ENCODE measurements at regions not wholly inside any gene's neighbourhood (a gene's known extent, or its start where the extent isn't known, plus 50 kb on each side); places are given as distances from the start of the nearest gene placed in this dataset.

DNA sequence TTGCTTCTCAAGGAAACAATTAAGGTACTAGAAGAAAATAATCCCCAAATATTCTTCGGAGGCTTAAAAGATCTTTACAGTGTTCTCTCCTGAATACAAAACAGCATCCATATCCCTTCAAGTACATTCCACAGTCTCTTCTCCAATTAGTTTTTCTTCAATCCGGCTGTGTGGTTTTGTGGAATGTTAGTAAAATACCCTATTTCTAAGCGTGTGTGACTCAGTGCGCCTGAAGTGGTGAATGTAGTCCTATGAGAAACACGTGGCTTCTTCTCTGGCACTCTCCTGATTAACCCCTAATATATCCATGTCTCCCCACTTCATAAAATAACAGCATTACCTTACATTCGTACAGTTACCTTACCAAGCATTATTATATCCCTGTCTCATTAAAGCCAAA lies 570.2 kb downstream of the ARL4A start (continued):
- TF ChIP-seq, protein P1, sequence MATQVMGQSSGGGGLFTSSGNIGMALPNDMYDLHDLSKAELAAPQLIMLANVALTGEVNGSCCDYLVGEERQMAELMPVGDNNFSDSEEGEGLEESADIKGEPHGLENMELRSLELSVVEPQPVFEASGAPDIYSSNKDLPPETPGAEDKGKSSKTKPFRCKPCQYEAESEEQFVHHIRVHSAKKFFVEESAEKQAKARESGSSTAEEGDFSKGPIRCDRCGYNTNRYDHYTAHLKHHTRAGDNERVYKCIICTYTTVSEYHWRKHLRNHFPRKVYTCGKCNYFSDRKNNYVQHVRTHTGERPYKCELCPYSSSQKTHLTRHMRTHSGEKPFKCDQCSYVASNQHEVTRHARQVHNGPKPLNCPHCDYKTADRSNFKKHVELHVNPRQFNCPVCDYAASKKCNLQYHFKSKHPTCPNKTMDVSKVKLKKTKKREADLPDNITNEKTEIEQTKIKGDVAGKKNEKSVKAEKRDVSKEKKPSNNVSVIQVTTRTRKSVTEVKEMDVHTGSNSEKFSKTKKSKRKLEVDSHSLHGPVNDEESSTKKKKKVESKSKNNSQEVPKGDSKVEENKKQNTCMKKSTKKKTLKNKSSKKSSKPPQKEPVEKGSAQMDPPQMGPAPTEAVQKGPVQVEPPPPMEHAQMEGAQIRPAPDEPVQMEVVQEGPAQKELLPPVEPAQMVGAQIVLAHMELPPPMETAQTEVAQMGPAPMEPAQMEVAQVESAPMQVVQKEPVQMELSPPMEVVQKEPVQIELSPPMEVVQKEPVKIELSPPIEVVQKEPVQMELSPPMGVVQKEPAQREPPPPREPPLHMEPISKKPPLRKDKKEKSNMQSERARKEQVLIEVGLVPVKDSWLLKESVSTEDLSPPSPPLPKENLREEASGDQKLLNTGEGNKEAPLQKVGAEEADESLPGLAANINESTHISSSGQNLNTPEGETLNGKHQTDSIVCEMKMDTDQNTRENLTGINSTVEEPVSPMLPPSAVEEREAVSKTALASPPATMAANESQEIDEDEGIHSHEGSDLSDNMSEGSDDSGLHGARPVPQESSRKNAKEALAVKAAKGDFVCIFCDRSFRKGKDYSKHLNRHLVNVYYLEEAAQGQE (IDR thresholded peaks at IDR 0.05) = no peak

DNA sequence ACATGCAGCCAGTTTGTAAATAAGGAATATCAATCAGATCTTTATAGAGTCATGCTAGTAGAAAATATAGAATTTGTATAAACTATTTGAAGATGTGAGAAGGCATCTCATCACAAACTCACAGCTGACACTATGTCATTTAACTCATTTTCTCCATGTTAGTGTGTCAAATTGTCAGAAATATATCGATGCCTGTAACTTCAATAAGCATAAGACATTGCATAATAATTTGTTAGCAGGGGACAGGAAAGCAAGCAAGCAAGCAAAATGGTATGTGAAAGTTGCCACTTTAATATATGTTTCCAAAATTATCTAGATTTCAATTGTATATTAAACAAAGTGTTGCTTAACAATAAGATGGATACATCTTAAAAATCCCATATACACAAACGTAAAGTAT lies 571.0 kb downstream of the ARL4A start:
- Histone ChIP-seq H3K9me3 (ENCODE audit: control insufficient read depth in 4 of 4, low read length in 3 of 4) (no peaks in the 10 kb centered on the region), H3K27ac (ENCODE audit: low read depth in 1 of 2, low read length in 2 of 2) (no peak overlapping the region), H3K27me3 (ENCODE audit: control insufficient read depth in 4 of 4, insufficient read depth in 4 of 4, low read length in 3 of 4) (no peaks in the 10 kb centered on the region), H3K4me3 (ENCODE audit: low read depth in 1 of 3, low read length in 3 of 3) (no peak overlapping the region), H3K9ac (ENCODE audit: low read depth in 1 of 2, low read length in 2 of 2) (no peak overlapping the region), H3K36me3 (ENCODE audit: control insufficient read depth in 4 of 4, insufficient read depth in 3 of 4, low read depth in 1 of 4, low read length in 3 of 4) (no peaks in the 10 kb centered on the region), H3K4me1 (ENCODE audit: control insufficient read depth in 4 of 4, insufficient read depth in 4 of 4, low read length in 3 of 4) (no peaks in the 10 kb centered on the region)
- DNase-seq (ENCODE audit: low spot score) = no peak
- 89% methylated on average over 2 of the region's 2 CpGs for WGBS
- TF ChIP-seq RAD21 (IDR thresholded peaks at IDR 0.05) = no peak
- TF ChIP-seq, protein P2, sequence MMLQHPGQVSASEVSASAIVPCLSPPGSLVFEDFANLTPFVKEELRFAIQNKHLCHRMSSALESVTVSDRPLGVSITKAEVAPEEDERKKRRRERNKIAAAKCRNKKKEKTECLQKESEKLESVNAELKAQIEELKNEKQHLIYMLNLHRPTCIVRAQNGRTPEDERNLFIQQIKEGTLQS (IDR thresholded peaks at IDR 0.05) = no peak
- no peak for TF ChIP-seq RXRA (IDR thresholded peaks at IDR 0.05)
- TF ChIP-seq, protein P3, sequence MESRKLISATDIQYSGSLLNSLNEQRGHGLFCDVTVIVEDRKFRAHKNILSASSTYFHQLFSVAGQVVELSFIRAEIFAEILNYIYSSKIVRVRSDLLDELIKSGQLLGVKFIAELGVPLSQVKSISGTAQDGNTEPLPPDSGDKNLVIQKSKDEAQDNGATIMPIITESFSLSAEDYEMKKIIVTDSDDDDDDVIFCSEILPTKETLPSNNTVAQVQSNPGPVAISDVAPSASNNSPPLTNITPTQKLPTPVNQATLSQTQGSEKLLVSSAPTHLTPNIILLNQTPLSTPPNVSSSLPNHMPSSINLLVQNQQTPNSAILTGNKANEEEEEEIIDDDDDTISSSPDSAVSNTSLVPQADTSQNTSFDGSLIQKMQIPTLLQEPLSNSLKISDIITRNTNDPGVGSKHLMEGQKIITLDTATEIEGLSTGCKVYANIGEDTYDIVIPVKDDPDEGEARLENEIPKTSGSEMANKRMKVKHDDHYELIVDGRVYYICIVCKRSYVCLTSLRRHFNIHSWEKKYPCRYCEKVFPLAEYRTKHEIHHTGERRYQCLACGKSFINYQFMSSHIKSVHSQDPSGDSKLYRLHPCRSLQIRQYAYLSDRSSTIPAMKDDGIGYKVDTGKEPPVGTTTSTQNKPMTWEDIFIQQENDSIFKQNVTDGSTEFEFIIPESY (IDR thresholded peaks at IDR 0.05) = no peak
- TF ChIP-seq EGR1 (IDR thresholded peaks at IDR 0.05; ENCODE audit: low read depth in 2 of 2) = no peak
- TF ChIP-seq FOXA1 (IDR thresholded peaks at IDR 0.05) = no peak
- TF ChIP-seq HNF4G (IDR thresholded peaks at IDR 0.05) = no peak

DNA sequence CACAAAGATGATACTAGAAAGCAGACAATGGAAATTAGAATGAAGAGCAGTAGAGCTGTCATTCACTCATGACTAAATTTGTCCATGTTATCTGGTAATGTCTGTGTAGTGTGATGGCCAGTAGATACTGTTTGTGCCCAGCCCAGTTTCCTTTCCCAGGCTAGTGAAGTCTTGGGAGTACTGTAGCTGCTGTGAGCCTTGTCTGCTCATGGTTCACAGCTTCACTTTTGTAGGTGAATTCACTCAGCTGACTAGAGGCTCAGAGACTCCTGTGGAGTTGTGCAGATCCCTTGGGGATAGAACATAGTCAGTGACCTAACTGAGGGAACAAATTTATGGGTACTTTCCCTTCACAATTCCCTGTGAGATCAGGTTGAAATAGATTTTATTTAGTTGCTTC lies 572.5 kb downstream of the ARL4A start:
- Histone ChIP-seq H3K36me3 (ENCODE audit: control insufficient read depth in 4 of 4, insufficient read depth in 3 of 4, low read depth in 1 of 4, low read length in 3 of 4) (no peaks in the 10 kb centered on the region), H3K4me3 (ENCODE audit: low read depth in 1 of 3, low read length in 3 of 3) (no peak overlapping the region), H3K27ac (ENCODE audit: low read depth in 1 of 2, low read length in 2 of 2) (no peak overlapping the region), H3K27me3 (ENCODE audit: control insufficient read depth in 4 of 4, insufficient read depth in 4 of 4, low read length in 3 of 4) (peaks cover 0 to 3% (median 0%) of the 10 kb centered on the region in 4 donors), H3K9ac (ENCODE audit: low read depth in 1 of 2, low read length in 2 of 2) (no peak overlapping the region), H3K9me3 (ENCODE audit: control insufficient read depth in 4 of 4, low read length in 3 of 4) (no peaks in the 10 kb centered on the region), H3K4me1 (ENCODE audit: control insufficient read depth in 4 of 4, insufficient read depth in 4 of 4, low read length in 3 of 4) (no peaks in the 10 kb centered on the region)
- TF ChIP-seq FOXA2 (IDR thresholded peaks at IDR 0.05) = no peak
- TF ChIP-seq YY1 (IDR thresholded peaks at IDR 0.05) = no peak
- TF ChIP-seq, protein P2 (IDR thresholded peaks at IDR 0.05) = no peak
- TF ChIP-seq, protein P4, sequence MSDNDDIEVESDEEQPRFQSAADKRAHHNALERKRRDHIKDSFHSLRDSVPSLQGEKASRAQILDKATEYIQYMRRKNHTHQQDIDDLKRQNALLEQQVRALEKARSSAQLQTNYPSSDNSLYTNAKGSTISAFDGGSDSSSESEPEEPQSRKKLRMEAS (IDR thresholded peaks at IDR 0.05) = no peak
- TF ChIP-seq GABPA (IDR thresholded peaks at IDR 0.05 in 1 of 2, conservative IDR thresholded peaks at IDR 0.05 in 1 of 2) = no peak
- TF ChIP-seq RXRA (IDR thresholded peaks at IDR 0.05) = no peak
- DNase-seq (ENCODE audit: low spot score) = no peak

All from liver (tissue), 7 donors.